ENCODE measurements at regions not wholly inside any gene's neighbourhood (a gene's known extent, or its start where the extent isn't known, plus 50 kb on each side); places are given as distances from the start of the nearest gene placed in this dataset.

DNA sequence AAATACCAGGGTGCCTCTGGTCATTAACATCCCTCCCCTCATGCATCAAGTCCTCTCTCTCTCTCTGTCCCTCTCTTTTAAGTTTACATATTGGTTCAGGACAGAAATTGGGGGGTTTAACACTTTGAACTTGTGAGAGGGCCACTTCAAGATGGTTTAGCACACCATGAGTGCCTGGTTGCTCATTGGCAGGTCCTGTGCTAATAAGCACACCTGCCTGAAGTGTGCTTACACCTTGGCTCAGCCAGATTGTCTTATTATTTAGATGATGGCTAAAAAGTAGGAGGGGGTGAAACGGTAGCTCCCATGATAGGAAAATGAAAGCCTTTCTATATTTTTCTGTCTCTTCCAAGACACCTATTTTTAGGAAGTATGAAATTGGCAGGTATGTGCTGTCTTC lies 205.8 kb downstream of the ARL6IP6 start:
- H3K4me3 ChIP-seq (ENCODE audit: low read depth in 2 of 2, low read length in 1 of 2) = no peak overlapping the region
- H3K36me3 ChIP-seq (replicated peaks in 1 of 2; ENCODE audit: control insufficient read depth in 1 of 2, insufficient read depth in 2 of 2, low read length in 1 of 2) = no peaks in the 10 kb centered on the region
- no peak overlapping the region for H2AFZ ChIP-seq (ENCODE audit: low read depth)
- no peaks in the 10 kb centered on the region for H3K9me2 ChIP-seq
- H3K9ac ChIP-seq = no peak overlapping the region
- DNase-seq = no peak
- no peak overlapping the region for H3K27ac ChIP-seq (ENCODE audit: low read depth in 2 of 2, low read length in 1 of 2)
- H3K4me2 ChIP-seq = no peak overlapping the region
- no peaks in the 10 kb centered on the region for H3K9me3 ChIP-seq
- CTCF ChIA-PET = no interaction called here
- no peak for TF ChIP-seq EZH2phosphoT487 (IDR thresholded peaks at IDR 0.05; ENCODE audit: borderline replicate concordance, low read depth)
- TF ChIP-seq POLR2AphosphoS5 (IDR thresholded peaks at IDR 0.05; ENCODE audit: low read depth, low read length) = no peak
- POLR2A ChIA-PET = no interaction called here
- WGBS (ENCODE audit: low lambda C conversion rate) = 5% methylated on average over 1 of the region's 1 CpG
- no peaks in the 10 kb centered on the region; a peak in 1 of 4 replicates for H3K4me1 ChIP-seq (ENCODE audit: control insufficient read depth in 1 of 2, insufficient read depth in 2 of 2, low read depth in 1 of 2, low read length in 1 of 2)
- peaks cover 4% of the 10 kb centered on the region for H3F3A ChIP-seq (replicated peaks; ENCODE audit: insufficient read depth)
- no peaks in the 10 kb centered on the region; the same call in 1 of the 2 replicates for H3K27me3 ChIP-seq (ENCODE audit: insufficient read depth)
- H3K79me2 ChIP-seq (ENCODE audit: insufficient read depth) = no peaks in the 10 kb centered on the region
- H4K20me1 ChIP-seq (ENCODE audit: insufficient read depth) = no peaks in the 10 kb centered on the region

DNA sequence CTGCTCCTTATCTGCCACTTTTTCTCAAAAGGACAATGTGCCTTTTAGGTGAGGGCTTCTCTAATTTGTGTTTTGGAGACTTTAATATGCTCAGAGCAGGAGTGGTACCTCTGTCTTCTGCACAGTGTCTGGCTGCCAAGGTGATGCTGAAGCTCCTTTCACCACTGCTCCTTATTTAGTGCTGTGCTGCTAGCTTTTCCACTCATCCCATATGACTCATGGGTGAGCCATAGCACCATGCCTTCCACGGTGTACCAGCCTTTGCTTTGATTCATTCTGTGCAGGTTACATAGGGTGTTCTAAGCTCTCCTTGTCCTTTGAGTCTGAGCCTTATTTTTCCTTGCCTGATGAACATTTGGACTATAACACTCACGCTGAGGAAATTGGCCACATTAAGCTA lies 202.4 kb downstream of the ARL6IP6 start:
- no peaks in the 10 kb centered on the region for H3K9me3 ChIP-seq
- POLR2A ChIA-PET = no interaction called here
- no peak overlapping the region for H3K9ac ChIP-seq
- TF ChIP-seq MEF2A (IDR thresholded peaks at IDR 0.05; ENCODE audit: borderline replicate concordance, low read depth) (no peak), FOSL2 (IDR thresholded peaks at IDR 0.05; ENCODE audit: borderline replicate concordance, low read depth) (peak; percentile 23; the same call in 1 of the 2 replicates), EZH2phosphoT487 (IDR thresholded peaks at IDR 0.05; ENCODE audit: borderline replicate concordance, low read depth) (no peak)
- TF ChIP-seq, protein P1, sequence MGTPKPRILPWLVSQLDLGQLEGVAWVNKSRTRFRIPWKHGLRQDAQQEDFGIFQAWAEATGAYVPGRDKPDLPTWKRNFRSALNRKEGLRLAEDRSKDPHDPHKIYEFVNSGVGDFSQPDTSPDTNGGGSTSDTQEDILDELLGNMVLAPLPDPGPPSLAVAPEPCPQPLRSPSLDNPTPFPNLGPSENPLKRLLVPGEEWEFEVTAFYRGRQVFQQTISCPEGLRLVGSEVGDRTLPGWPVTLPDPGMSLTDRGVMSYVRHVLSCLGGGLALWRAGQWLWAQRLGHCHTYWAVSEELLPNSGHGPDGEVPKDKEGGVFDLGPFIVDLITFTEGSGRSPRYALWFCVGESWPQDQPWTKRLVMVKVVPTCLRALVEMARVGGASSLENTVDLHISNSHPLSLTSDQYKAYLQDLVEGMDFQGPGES (IDR thresholded peaks at IDR 0.05; ENCODE audit: low read depth, low read length) = no peak
- no peaks in the 10 kb centered on the region for H3K9me2 ChIP-seq
- no peaks in the 10 kb centered on the region for H3K36me3 ChIP-seq (replicated peaks in 1 of 2; ENCODE audit: control insufficient read depth in 1 of 2, insufficient read depth in 2 of 2, low read length in 1 of 2)
- H3K27me3 ChIP-seq (ENCODE audit: insufficient read depth) = no peaks in the 10 kb centered on the region; the same call in 1 of the 2 replicates
- CTCF ChIA-PET = no interaction called here
- no peak overlapping the region for H3K4me2 ChIP-seq
- H3K4me1 ChIP-seq (ENCODE audit: control insufficient read depth in 1 of 2, insufficient read depth in 2 of 2, low read depth in 1 of 2, low read length in 1 of 2) = no peaks in the 10 kb centered on the region; a peak in 1 of 4 replicates
- no peaks in the 10 kb centered on the region for H3F3A ChIP-seq (replicated peaks; ENCODE audit: insufficient read depth)
- WGBS (ENCODE audit: low lambda C conversion rate) = 3% methylated on average over 2 of the region's 2 CpGs
- no peak overlapping the region for H3K27ac ChIP-seq (ENCODE audit: low read depth in 2 of 2, low read length in 1 of 2)
- DNase-seq = no peak
- H3K79me2 ChIP-seq (ENCODE audit: insufficient read depth) = no peaks in the 10 kb centered on the region
- H3K4me3 ChIP-seq (ENCODE audit: low read depth in 2 of 2, low read length in 1 of 2) = no peak overlapping the region
- no peaks in the 10 kb centered on the region for H4K20me1 ChIP-seq (ENCODE audit: insufficient read depth)
- H2AFZ ChIP-seq (ENCODE audit: low read depth) = no peak overlapping the region

DNA sequence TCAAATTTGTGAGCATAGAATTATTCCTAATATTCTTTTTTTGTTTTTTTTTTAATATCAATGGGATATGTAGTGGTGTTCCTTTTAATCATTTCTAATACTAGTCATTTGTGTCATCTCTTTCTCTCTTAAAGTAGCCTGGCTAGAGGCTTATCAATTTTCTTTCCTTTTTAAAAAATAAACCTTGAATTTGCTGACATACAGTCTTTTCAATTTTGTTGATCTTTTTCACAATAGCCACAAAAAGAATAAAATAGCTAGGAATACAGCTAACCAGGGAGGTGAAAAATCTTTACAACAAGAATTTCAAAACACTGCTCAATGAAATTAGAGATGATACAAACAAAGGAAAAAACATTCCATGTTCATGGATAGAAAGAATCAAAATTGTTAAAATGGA lies 192.6 kb downstream of the ARL6IP6 start:
- Histone ChIP-seq H3K4me1 (ENCODE audit: control insufficient read depth in 1 of 2, insufficient read depth in 2 of 2, low read depth in 1 of 2, low read length in 1 of 2) (no peaks in the 10 kb centered on the region), H3K4me3 (ENCODE audit: low read depth in 2 of 2, low read length in 1 of 2) (no peak overlapping the region), H4K20me1 (ENCODE audit: insufficient read depth) (no peaks in the 10 kb centered on the region), H3K36me3 (replicated peaks in 1 of 2; ENCODE audit: control insufficient read depth in 1 of 2, insufficient read depth in 2 of 2, low read length in 1 of 2) (no peaks in the 10 kb centered on the region), H3K9me2 (no peaks in the 10 kb centered on the region), H3F3A (replicated peaks; ENCODE audit: insufficient read depth) (no peaks in the 10 kb centered on the region), H3K9me3 (no peaks in the 10 kb centered on the region), H3K4me2 (no peak overlapping the region), H3K27me3 (ENCODE audit: insufficient read depth) (no peaks in the 10 kb centered on the region), H3K79me2 (ENCODE audit: insufficient read depth) (no peaks in the 10 kb centered on the region), H3K9ac (no peak overlapping the region), H2AFZ (ENCODE audit: low read depth) (no peak overlapping the region), H3K27ac (ENCODE audit: low read depth in 2 of 2, low read length in 1 of 2) (no peak overlapping the region)
- ChIA-PET CTCF (interaction anchor here (1.1 kb wide), 1 partner anchor 34 kb away, joined by 3 read pairs; no protein-coding TSS in a partner anchor), POLR2A (no interaction called here)
- TF ChIP-seq MEF2A (IDR thresholded peaks at IDR 0.05; ENCODE audit: borderline replicate concordance, low read depth) (no peak), TEAD4 (IDR thresholded peaks at IDR 0.05; ENCODE audit: borderline replicate concordance, insufficient read depth) (no peak), GABPA (IDR thresholded peaks at IDR 0.05; ENCODE audit: low read depth) (no peak), RCOR1 (IDR thresholded peaks at IDR 0.05; ENCODE audit: low read length) (no peak), EZH2phosphoT487 (IDR thresholded peaks at IDR 0.05; ENCODE audit: borderline replicate concordance, low read depth) (no peak), NFIC (IDR thresholded peaks at IDR 0.05; ENCODE audit: borderline replicate concordance) (no peak), TAF1 (IDR thresholded peaks at IDR 0.05; ENCODE audit: borderline replicate concordance, low read depth, low read length) (no peak), FOSL2 (IDR thresholded peaks at IDR 0.05; ENCODE audit: borderline replicate concordance, low read depth) (no peak), RAD21 (IDR thresholded peaks at IDR 0.05; ENCODE audit: low read length) (no peak), SMC3 (IDR thresholded peaks at IDR 0.05; ENCODE audit: low read depth, low read length) (no peak), TCF12 (IDR thresholded peaks at IDR 0.05) (no peak), YY1 (IDR thresholded peaks at IDR 0.05; ENCODE audit: low read depth) (no peak), FOXM1 (IDR thresholded peaks at IDR 0.05; ENCODE audit: low read depth) (no peak), JUND (IDR thresholded peaks at IDR 0.05) (no peak), NRF1 (IDR thresholded peaks at IDR 0.05; ENCODE audit: low read depth, low read length) (no peak)
- TF ChIP-seq, protein P2, sequence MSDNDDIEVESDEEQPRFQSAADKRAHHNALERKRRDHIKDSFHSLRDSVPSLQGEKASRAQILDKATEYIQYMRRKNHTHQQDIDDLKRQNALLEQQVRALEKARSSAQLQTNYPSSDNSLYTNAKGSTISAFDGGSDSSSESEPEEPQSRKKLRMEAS (IDR thresholded peaks at IDR 0.05; ENCODE audit: low read depth) = no peak
- TF ChIP-seq, protein P3, sequence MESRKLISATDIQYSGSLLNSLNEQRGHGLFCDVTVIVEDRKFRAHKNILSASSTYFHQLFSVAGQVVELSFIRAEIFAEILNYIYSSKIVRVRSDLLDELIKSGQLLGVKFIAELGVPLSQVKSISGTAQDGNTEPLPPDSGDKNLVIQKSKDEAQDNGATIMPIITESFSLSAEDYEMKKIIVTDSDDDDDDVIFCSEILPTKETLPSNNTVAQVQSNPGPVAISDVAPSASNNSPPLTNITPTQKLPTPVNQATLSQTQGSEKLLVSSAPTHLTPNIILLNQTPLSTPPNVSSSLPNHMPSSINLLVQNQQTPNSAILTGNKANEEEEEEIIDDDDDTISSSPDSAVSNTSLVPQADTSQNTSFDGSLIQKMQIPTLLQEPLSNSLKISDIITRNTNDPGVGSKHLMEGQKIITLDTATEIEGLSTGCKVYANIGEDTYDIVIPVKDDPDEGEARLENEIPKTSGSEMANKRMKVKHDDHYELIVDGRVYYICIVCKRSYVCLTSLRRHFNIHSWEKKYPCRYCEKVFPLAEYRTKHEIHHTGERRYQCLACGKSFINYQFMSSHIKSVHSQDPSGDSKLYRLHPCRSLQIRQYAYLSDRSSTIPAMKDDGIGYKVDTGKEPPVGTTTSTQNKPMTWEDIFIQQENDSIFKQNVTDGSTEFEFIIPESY (IDR thresholded peaks at IDR 0.05; ENCODE audit: borderline replicate concordance, low read depth) = no peak
- TF ChIP-seq, protein P4, sequence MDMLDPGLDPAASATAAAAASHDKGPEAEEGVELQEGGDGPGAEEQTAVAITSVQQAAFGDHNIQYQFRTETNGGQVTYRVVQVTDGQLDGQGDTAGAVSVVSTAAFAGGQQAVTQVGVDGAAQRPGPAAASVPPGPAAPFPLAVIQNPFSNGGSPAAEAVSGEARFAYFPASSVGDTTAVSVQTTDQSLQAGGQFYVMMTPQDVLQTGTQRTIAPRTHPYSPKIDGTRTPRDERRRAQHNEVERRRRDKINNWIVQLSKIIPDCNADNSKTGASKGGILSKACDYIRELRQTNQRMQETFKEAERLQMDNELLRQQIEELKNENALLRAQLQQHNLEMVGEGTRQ (IDR thresholded peaks at IDR 0.05; ENCODE audit: borderline replicate concordance, low read depth, low read length) = no peak
- DNase-seq = no peak
